ENCODE measurements at regions not wholly inside any gene's neighbourhood (a gene's known extent, or its start where the extent isn't known, plus 50 kb on each side); places are given as distances from the start of the nearest gene placed in this dataset.

DNA sequence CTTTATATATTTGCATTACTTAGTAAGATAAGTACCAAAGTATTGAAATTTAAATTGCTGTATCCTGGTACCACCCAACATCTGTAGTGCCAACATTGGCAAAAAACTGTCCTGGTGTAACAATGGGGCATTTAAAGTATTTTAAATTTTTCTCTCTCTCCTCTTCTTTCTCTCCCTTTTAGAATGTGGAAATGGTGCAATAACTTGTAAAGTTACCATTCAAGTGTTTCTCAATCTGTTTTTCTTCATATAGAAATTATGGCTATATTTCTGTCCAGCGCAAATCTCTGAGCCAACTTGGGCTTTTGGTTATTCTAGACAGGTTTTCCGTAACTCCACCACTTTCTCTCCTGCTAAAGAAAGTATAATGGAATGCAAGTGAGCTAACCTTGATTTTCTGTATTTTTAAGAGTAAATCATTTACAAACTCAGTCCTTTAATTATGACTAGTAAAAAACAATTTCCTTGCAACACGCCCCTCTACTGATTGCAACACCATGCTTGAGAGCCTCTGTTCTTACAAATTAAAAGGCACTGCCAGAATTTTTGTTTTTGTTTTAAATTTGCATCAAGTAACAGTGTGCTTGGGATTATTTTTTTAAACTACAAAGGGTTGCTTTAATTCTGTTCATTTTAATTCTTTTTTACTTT lies 324.2 kb upstream of the CITED2 start:
- TF ChIP-seq BHLHE40 (IDR thresholded peaks at IDR 0.05; ENCODE audit: low read length) (no peak), ETV6 (IDR thresholded peaks at IDR 0.05; ENCODE audit: borderline replicate concordance in 1 of 2, low read depth in 2 of 2, low read length in 1 of 2) (no peak), ETV6 (CRISPR knock-in tag; IDR thresholded peaks at IDR 0.05; ENCODE audit: borderline replicate concordance) (no peak), NR3C1 (CRISPR knock-in tag; IDR thresholded peaks at IDR 0.05) (no peak), ZNF274 (IDR thresholded peaks at IDR 0.05; ENCODE audit: borderline replicate concordance, low read depth, low read length) (no peak), ZSCAN29 (IDR thresholded peaks at IDR 0.05) (no peak), EZH2 (IDR thresholded peaks at IDR 0.05; ENCODE audit: borderline replicate concordance, low read depth, low read length) (no peak)

All from K562 (cell line).